Fibroblast of skin of back (primary cell): ENCODE measurements at regions not wholly inside any gene's neighbourhood (a gene's known extent, or its start where the extent isn't known, plus 50 kb on each side); places are given as distances from the start of the nearest gene placed in this dataset.
A peak's percentile ranks its signal among the peaks of the same experiment; 100 is the strongest.

ENCODE experiments used
- DNase-seq: peaks from one replicate; pipeline ENCODE4 v3.0.0-alpha.2; 2013

GRCh38 chr1:67991546-67991945 lies 58.9 kb downstream of the DIRAS3 start:
- no peak for DNase-seq

GRCh38 chr1:67988066-67988465 lies 62.4 kb downstream of the DIRAS3 start:
- no peak for DNase-seq

- peak; percentile 49 for DNase-seq
Observed at GRCh38 chr1:67987046-67987799, 63.2 kb downstream of the DIRAS3 start.

GRCh38 chr1:67983867-67984266 lies 66.6 kb downstream of the DIRAS3 start:
- peak; percentile 35 for DNase-seq

GRCh38 chr1:67980028-67980427 lies 70.4 kb downstream of the DIRAS3 start:
- DNase-seq: no peak

- DNase-seq: no peak
Observed at GRCh38 chr1:67979532-67979931, 70.9 kb downstream of the DIRAS3 start.

GRCh38 chr1:67978890-67979516 lies 71.4 kb downstream of the DIRAS3 start:
- peak; percentile 84 for DNase-seq

- no peak for DNase-seq
Observed at GRCh38 chr1:67977756-67978155, 72.7 kb downstream of the DIRAS3 start.

- peak; percentile 58 for DNase-seq
Observed at GRCh38 chr1:67973051-67973450, 77.4 kb downstream of the DIRAS3 start.

GRCh38 chr1:67970088-67970487 lies 80.3 kb downstream of the DIRAS3 start:
- DNase-seq: peak; percentile 95

GRCh38 chr1:67969446-67969845 lies 81.0 kb downstream of the DIRAS3 start:
- no peak for DNase-seq

- DNase-seq: no peak
Observed at GRCh38 chr1:67966666-67967009, 83.8 kb downstream of the DIRAS3 start.

- DNase-seq: no peak
Observed at GRCh38 chr1:67965995-67966665, 84.3 kb downstream of the DIRAS3 start.

GRCh38 chr1:67963263-67963662 lies 87.2 kb downstream of the DIRAS3 start:
- no peak for DNase-seq

GRCh38 chr1:67960766-67961165 lies 89.7 kb downstream of the DIRAS3 start:
- DNase-seq: no peak

GRCh38 chr1:67958472-67958871 lies 92.0 kb downstream of the DIRAS3 start:
- no peak for DNase-seq

GRCh38 chr1:67957066-67957465 lies 93.4 kb downstream of the DIRAS3 start:
- no peak for DNase-seq

GRCh38 chr1:67956116-67956515 lies 94.3 kb downstream of the DIRAS3 start:
- DNase-seq: no peak

GRCh38 chr1:67955591-67955990 lies 94.8 kb downstream of the DIRAS3 start:
- DNase-seq: no peak

- DNase-seq: no peak
Observed at GRCh38 chr1:67953301-67953700, 97.1 kb downstream of the DIRAS3 start.

- DNase-seq: no peak
Observed at GRCh38 chr1:67952071-67952470, 98.4 kb downstream of the DIRAS3 start.

GRCh38 chr1:67951014-67951413 lies 99.4 kb downstream of the DIRAS3 start:
- no peak for DNase-seq

GRCh38 chr1:67948151-67949080 lies 102.0 kb downstream of the DIRAS3 start:
- DNase-seq: peak; percentile 86
